GM18868 (cell line): ENCODE measurements at regions not wholly inside any gene's neighbourhood (a gene's known extent, or its start where the extent isn't known, plus 50 kb on each side); places are given as distances from the start of the nearest gene placed in this dataset.
"Not testable (repeated sequence)": the region's sequence is repeated elsewhere in the genome, so short reads cannot be mapped to it uniquely, and the experiment has no call there.

ENCODE experiments used
- ATAC-seq: cut with Tn5 transposase; IDR thresholded peaks from one replicate; pipeline ENCODE4 v1.9.1; 2021; ENCODE audit warnings: mild to moderate bottlenecking, moderate library complexity; ENCODE audit not compliant: unreplicated experiment

- no peak for ATAC-seq
Measured at GRCh38 chr13:105902396-105902795, 633.1 kb downstream of the EFNB2 start.

- no peak for ATAC-seq
Measured at GRCh38 chr13:105897575-105897974, 637.9 kb downstream of the EFNB2 start.

GRCh38 chr13:105894697-105895096, 640.8 kb downstream of the EFNB2 start:
- no peak for ATAC-seq

GRCh38 chr13:105890509-105890908, 645.0 kb downstream of the EFNB2 start:
- no peak for ATAC-seq

- no peak for ATAC-seq
Measured at GRCh38 chr13:105878119-105878700, 657.3 kb downstream of the EFNB2 start.

- no peak for ATAC-seq
Measured at GRCh38 chr13:105874814-105875213, 660.6 kb downstream of the EFNB2 start.

- ATAC-seq, result no peak
Measured at GRCh38 chr13:105871768-105872167, 663.7 kb downstream of the EFNB2 start.

GRCh38 chr13:105871326-105871725, 664.1 kb downstream of the EFNB2 start:
- no peak for ATAC-seq

- no peak for ATAC-seq
Measured at GRCh38 chr13:105863300-105863920, 672.1 kb downstream of the EFNB2 start.

GRCh38 chr13:105848494-105848893, 687.0 kb downstream of the EFNB2 start:
- no peak for ATAC-seq

- no peak for ATAC-seq
Measured at GRCh38 chr13:105847527-105848291, 687.8 kb downstream of the EFNB2 start.

GRCh38 chr13:105846923-105847322, 688.5 kb downstream of the EFNB2 start:
- no peak for ATAC-seq

GRCh38 chr13:105841286-105841685, 694.2 kb downstream of the EFNB2 start:
- no peak for ATAC-seq

- no peak for ATAC-seq
Measured at GRCh38 chr13:105838231-105838630, 697.2 kb downstream of the EFNB2 start.

- not testable (repeated sequence) for ATAC-seq
Measured at GRCh38 chr13:105837295-105837694, 698.2 kb downstream of the EFNB2 start.

GRCh38 chr13:105830821-105831220, 704.6 kb downstream of the EFNB2 start:
- no peak for ATAC-seq

GRCh38 chr13:105827111-105827809, 708.2 kb downstream of the EFNB2 start:
- no peak for ATAC-seq

GRCh38 chr13:105825071-105825470, 710.4 kb downstream of the EFNB2 start:
- ATAC-seq, result no peak

GRCh38 chr13:105821337-105821736, 714.1 kb downstream of the EFNB2 start:
- ATAC-seq, result no peak

- ATAC-seq, result no peak
Measured at GRCh38 chr13:105820415-105820814, 715.0 kb downstream of the EFNB2 start.

GRCh38 chr13:105817498-105817897, 718.0 kb downstream of the EFNB2 start:
- ATAC-seq, result no peak

- no peak for ATAC-seq
Measured at GRCh38 chr13:105816994-105817393, 718.5 kb downstream of the EFNB2 start.
